Stimulated activated CD4-positive, alpha-beta T cell treated with anti-CD3 and anti-CD28 coated beads, Interleukin-1b, Interleukin-23, amount 100 ng/mL, for 4 hours (primary cell): ENCODE measurements at regions not wholly inside any gene's neighbourhood (a gene's known extent, or its start where the extent isn't known, plus 50 kb on each side); places are given as distances from the start of the nearest gene placed in this dataset.
"Not testable (repeated sequence)": the region's sequence is repeated elsewhere in the genome, so short reads cannot be mapped to it uniquely, and the experiment has no call there.

Experiments used
- DNase-seq, 2 donors: peaks; one replicate each; pipeline ENCODE4 v3.0.0-alpha.2; 2020; ENCODE audit warnings: low read depth in 2 of 2

DNA sequence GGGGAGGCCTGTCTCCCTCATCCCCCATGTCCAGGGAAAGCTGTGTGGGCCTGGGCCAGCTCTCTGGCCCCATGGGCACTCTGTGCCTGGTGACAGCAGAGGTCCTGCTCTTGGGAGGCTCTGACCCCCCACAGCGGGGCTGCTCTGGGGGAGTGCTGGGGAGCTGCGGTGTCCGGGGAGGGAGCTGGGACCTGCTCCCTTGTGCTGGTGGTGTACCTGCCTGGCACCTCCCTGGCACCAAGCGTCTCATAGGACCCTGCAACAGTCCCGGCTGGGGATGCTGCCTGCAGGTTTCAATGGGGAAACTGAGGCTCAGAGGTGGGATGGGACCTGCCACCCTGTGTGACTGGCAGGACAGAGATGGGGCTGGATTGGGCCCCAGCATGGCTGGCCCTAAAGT lies 111.3 kb downstream of the KIF26A start:
- DNase-seq: no peak

DNA sequence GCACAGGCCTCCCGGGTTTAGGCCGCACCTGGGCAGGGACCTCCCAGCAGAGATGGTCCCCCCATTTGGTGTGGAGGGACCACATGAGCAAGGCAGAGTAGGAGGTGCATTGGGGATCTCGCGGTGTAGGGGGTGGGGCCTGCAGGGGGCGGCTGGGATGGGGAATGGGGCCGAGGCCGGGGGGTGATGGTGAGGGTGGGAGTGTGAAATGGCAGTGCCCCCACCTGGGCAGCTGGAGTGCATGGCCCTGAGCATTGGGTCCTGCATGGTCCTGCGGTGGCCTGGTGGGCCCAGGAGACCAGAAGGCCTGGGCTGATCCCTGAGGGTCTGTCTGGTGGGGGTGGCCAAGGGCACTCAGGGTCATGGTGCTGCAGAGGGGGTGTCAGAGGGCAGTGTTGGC lies 111.8 kb downstream of the KIF26A start:
- no peak for DNase-seq

DNA sequence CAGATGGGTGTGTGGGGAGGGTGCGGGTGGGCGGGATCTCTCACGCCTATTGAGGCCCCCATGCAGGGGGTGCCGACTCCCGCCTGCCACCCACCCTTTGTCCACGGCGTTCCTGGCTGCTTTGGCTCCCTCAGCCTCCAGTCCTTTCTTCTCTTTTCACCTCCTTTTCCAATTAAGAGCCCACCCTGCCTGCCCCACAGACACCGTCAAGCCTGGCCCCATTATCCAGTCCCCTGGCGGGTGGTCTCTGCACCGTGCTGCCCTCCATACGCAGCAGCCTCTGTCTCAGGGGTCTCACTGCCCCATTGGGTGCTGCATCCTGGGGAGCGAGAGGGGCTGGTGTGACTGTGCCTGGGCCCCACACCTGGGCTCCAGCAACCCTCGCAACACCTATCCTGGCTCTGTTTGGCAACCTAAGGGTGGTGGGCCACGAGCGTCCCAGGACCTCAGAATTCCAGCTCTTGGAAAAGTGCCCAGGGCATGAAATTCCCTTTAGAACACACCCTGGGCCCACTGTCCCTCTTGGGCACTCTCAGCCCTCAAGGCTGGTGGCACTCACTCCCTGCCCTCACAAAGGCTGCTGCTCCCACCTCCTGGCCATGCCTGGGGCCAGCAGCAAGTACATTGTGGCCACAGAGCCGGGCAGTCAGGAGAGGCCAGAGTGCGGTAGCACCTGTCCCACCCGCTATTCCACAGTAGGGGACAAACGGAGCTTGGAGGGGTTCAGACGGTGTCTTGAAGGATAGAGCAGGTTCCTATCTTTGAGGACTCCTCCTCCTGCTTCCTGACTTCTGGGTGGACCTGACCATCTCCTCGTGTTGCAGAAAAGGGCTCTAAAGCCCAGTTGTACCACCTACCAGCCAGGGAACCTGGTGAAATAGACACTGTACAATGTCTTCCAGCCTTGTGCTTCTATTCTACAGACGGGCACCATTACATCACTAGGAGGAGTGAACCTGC lies 114.1 kb downstream of the KIF26A start:
- DNase-seq: no peak

DNA sequence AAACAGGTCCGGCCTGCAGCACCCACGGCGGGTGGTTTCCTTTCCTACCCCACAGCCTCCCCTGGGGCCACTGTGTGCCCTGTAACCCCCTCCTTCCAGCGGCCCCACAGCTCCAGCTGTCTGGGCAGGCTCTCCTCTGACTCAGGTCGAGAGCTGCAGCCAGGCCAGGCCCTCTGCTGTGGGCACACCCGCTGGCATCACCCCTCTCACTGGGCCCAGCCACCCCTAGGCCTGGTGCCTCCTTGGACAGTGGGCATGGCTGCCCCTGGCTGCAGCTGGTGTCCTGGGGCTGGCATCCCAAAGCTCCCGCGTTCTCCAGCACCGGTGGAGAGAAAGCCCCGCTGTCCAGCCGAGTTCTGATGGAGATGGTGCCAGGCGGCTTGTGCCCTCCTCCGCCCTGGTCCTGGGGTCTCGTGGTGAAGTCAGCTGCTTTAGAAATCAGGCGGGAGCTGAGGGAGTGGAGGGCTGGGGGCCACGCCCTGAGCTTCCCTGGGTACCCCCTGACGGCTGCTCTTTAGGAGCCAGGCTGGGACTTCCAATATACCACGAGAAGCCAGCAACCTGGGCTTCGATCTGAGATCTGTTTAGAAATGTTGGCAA lies 114.9 kb downstream of the KIF26A start:
- DNase-seq: no peak

DNA sequence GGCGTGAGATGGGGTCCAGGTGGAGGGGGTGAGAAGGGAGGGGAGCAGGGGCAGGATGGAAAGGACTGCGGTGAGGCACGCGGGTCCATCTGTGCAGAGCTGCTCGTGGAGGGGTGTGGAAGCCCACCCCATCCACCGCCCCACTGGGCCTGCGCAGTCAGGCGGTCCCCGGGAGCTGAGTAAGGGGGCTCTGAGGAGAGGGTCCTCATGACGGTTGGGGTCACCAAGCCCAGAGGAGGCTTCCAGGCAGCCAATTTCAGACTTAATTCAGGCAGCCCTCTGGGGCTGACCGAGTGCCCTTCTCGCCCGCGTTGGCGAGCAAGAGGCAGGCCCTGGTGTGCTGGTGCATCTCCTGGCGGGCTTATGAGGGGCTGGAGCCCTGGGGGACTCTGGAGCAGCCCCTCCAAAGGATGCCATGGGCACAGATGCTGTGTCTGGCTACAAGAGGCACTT lies 115.5 kb downstream of the KIF26A start:
- no peak for DNase-seq

DNA sequence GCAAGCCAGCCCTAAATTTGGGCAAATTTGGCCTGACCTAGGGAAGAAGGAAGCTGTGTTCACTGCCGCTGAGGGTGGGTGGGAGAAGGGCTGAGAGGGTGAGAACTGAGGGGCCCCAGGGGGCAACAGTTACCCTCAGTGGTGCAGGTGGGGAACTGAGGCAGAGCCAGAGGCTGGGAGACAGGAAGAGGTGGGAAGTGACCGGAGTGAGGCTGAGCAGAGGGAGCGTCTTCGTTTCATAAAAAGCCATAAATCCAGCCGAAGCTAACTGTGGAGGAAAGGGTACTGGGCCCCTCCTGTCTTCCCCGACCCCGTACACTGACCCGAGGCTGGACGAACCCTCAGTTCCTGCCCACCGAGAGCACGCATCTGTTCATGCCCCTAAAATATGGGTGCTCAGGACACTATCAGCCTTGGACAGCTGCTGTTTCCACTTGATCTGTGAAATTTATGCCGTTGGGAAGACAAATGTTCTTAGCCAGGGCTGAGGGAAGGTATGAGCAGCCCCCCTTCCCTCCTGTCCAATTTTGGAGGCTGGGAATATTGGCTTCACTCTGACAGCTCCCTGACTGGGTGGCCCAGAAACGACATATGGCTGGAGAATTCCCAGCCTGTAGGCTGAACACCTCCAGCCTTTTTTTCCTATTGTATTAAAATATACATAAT lies 116.5 kb downstream of the KIF26A start:
- DNase-seq: no peak

DNA sequence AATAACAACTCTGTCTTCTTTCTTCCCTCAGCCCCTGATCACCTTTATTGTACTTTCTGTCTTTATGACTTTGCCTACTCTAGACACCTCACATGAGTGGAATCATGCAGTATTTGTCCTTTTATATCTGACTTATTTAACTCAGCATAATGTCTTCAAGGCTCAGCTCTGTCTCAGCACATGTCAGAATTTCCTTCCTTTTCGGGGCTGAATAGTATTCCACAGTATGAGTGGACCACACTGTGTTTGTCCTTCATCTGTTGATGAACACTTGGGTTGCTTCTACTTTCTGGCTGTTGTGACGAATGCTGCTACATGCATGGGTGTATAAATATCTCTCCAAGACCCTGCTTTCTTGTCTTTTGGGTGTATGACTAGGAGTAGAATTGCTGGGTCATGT lies 117.6 kb downstream of the KIF26A start:
- DNase-seq: no peak

DNA sequence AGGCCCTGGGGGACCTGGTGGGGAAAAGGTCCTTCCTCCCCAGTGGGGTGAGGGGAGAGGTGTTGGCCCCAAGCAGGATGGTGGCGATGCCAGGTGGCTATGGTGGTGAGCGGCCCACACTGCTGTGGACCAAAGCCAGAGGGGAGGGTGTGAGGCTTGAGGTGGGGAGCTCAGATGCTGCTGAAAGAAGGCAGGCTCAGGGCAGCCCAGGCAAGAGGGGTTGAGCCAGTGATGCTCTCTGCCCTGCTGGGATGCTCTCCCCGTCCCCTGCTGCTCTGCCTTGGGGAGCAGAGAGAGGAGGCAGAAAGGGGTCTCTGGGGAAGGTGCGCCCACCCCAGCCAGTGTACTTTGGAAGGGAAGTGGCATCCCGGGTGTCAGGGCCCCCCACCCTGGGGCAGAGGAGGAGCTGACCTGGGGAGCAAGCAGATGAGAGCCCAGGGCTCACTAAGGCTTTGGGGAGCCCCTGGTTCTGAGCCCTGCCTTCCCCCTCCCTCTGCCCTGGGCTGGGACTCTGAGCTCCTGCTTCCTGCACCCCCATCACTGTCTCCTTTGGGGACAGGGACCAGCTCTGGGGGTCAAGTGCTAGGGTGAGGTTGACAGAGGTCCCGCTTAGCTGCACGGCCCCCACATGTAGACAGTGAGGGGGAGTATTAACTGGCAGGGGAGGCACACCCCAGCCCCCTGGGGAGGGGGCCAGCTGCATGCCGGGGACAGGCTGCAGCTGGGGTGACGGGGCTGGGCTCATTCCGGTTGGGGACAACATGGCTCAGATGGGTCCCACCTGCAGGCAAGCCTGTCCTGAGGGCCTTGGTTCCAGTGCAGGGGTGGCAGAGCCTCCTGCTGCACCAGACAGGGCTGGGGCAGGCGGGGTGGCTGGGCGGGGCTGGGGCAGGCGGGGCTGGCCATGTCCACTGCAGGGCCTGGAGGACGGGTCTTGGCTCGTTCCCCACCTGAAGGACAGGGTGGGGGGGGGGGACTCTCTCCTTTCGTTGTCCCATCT lies 124.4 kb downstream of the KIF26A start:
- no peak for DNase-seq

DNA sequence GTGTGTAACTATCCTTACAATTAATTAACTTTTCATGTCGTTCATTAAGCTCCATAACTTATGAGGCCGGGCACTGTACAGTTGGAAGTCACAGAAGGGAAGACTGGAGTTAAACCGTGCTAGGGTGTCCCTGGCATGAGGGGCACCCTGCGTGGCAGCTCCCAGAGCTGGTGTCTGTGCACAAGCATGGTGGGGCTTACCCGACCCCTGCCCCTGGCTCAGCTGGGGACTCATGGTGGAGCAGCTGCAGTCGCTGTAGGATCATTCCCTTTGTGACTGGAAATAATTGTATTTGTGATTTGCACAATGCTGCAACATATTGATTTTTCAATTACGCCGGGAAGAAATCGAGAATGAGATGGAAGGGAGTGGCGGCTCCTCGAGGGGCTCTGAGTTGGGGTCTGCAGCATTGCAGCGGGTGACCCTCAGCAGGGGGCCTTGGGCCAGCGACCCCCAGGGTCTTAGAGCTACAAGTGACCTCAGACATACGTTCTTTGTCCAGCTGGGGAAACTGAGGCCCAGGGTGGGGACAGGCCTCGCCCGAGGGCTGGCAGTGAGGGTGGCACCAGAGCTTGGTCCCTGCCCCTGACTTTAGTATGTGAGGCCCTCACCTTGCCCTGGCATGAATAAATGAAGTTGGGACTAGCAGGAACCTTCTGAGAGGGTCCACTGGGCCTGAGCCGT lies 125.4 kb downstream of the KIF26A start:
- no peak for DNase-seq

DNA sequence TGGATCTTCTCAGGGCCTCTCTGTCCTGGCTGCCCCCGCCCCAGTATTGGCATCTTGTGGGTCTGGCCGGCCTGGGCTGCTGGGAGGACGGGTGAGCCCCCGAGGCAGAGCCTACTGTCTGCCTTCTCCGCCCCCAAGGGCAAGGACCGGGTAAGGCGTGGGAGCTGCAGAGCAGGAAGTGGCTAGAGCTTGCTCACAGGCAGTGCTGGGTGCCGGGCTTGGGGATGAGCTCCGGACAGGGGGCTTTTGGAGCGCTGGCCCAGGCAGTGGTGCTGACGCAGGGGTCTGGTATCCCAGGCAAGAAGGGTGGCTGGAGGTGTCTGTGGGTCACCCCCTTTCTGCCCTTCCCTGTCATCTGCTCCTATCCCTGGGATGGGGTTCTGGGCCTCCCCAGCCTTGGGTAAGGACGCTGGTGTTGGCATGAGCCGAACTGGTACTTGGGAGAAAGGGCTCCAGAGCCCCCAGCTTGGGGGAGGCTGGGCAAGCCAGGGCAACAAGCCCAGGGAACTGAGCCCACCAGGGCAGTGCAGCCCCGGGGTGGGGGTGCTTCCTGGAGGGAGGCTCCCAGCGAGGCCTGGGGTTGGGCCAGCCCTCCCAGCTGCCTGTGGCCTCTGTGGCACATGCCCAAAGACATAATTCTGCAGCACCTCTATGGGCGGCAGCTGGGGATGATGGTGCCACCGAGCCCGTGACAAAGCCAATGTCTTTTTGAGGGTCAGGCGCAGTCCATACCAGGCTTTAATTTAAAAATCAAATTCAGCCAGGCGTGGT lies 126.3 kb downstream of the KIF26A start:
- no peak for DNase-seq

DNA sequence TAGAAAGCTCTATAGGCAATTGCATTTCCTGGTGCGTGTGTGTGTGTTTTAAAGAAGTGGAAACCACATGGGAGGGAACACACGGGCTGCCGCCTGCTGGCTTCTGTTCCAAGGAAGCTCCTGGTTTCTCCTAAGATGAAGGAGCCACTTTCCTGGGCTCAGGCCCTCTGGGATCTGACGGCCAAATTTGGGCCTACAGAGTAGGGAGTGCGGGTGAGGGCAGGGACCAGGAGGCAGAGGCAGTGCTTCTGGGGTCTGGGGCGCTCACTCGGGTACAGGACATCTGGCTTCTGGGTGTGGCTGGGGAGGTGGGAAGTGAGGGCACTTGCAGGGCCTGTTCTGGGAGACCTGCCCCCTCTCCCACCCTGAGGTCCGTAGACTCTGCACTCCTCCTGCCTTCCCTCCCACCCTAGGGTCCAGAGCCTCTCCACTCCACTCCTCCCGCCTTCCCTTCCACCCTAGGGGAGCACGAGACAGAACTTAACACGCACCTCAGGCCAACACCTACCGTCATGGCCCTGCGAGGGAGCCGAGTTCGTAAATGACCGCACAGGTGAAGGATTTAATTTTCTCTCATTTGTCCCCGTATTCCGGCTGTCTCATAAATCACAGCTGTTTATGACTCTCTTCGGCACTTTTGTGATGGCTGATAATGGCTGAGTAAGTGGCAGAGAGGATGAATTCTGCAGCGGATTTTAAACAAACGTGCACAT lies 127.7 kb downstream of the KIF26A start:
- no peak for DNase-seq

DNA sequence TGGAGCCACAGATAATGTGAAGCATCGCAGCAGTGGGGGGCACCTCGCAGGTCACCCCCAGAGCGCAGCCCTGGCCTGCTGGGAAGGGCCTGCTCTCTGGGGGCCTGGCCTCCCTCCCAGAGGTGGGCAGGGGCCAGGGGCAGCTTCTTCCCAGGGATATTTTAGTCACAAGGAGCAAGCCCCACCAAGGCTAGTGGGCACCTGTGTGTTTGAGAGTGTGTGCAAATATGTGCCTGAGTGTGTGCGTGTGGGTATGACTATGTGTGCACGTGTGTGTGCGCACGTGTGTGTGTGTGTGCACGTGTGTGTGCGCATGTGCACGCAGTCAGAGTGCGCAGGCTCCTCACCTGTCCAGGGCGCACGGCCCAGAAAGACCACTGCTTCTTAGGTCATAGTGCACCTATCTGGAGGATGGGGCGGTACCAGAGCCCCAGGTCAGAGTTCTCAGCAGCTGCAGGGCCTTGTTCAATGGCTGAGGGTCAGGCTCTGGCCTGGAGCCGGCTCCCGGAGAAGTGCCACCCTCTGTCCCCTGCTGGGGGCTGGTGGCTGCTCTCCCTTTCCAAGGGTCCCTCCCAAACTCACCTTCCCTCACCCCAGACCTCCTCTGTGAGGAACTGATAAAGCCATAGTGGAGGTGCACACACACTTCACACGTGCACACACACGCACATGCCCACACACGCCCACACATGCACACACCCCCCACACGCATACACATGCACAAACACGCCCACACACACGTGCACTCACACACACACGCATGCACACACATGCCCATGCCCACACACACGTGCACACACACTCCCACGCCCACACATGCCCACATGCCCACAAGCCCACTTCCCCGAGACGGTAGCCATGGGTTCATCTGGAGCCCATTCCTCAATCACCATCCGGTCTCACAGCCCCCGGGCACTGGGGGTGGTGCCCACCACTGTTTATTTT lies 128.5 kb downstream of the KIF26A start:
- no peak for DNase-seq

DNA sequence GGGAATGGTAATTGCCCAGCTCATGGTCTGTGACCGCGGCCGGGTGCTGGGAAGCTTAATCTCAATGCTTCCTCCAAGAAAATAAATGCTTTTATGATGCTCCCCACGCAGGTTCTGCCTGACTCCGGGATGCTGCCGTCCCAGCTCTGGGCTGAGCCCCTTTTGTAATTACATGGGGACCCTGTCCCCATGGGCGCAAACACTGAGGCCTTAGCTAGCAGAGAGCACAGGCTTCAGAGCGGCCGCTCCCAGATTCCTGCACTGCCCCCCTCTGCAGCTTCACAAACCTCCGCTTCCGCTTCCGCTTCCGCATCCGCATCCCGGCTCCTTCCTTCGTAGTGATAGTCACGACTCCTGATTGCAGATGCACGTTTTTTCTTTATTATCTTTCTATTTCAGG lies 129.5 kb downstream of the KIF26A start:
- DNase-seq: no peak

DNA sequence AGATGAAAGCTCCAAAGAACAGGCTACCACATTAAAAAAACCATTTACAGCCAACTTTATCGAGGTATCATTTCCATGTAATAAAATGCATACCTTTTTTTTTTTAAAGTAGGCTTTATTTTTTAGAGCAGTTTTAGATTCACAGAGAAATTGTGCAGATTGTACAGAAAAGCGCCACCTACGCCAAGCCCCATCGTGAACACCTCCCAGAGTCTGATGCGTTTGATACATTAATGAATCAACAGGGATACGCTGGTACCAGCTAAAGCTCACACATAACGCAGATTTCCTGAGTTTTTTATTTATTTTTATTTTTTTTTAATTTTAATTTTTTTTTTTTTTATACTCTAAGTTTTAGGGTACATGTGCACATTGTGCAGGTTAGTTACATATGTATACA lies 129.9 kb downstream of the KIF26A start:
- DNase-seq: no peak

DNA sequence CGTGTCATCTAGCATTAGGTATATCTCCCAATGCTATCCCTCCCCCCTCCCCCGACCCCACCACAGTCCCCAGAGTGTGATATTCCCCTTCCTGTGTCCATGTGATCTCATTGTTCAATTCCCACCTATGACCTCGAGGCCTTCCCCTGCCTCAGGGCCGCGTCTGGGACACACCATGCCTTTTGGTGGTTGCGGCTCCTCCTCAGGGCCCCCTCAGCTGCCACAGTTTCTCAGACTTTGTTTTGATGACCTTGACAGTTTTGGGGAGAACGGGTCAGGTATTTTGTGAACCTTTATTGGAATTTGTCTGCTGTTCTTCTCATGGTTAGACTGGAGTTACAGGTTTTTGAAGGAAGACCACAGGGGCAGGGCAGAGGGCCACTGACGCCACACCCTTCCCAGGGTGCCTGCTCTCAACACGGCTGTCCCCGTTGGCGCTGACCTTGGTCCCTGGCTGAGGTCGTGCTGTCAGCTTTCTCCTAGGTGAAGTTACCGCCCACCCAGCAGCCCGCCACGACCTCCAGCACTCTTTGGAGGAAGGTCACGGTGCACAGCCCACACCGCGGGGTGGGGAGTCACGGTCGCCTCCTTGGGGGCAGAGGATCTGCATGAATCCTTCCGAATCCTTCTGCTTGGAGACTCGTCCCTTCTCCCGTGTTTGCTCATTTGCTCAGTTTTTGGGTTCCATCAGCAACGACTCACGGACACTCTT lies 130.5 kb downstream of the KIF26A start:
- DNase-seq: no peak

DNA sequence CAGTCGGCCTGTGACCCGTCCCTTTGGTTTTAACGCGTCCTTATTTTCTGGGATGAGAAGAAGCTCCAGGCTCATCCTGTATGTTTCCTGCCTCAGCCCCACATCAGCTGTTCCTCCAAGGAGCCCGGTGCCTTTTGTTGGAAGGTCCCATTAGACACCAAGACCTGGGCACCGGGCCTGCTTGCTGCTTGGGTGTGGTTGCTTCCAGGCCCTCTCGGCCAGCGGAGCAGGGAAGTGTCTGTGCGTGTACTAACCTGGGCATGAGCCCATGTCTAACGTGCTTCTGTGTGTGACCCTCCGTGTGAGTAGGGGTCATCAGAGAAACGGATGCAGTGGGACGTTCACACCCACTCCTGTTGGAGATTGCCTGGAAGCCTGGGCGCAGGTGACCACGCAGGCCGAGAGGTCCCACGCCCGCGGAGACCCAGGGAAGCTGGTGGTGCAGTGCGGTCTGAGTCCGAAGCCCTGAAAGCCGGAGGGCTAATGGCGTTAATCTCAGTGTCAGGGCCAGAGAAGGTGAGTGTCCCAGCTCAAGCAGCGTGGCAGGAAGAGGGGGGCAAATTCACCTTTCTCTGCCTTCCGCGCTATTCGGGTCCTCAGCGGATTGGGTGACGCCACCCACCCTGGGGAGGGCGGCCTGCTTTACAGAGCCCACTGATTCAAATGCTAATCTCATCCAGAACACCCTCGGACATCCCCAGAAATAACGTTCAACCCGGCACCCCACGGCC lies 131.3 kb downstream of the KIF26A start:
- DNase-seq: not testable (repeated sequence)

DNA sequence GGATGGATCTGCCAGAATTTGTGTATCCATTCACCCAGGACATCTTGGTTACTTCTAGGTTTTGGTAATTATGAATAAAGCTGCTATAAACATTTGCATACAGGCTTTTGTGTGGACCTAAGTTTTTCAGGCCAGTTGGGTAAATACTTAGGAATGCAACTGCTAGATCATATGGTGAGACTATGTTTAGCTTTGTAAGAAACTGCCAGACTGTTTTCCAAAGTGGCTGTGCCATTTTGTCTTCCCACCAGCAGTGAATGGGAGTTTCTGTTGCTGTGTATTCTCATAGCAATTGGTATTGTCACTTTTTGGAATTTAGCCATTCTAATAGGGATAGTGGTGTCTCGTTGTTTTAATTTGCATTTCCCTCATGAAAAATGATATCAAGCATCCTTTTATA lies 133.0 kb downstream of the KIF26A start:
- DNase-seq: no peak
